HG03108 (cell line): ENCODE measurements at regions not wholly inside any gene's neighbourhood (a gene's known extent, or its start where the extent isn't known, plus 50 kb on each side); places are given as distances from the start of the nearest gene placed in this dataset.
"Not testable (repeated sequence)": the region's sequence is repeated elsewhere in the genome, so short reads cannot be mapped to it uniquely, and the experiment has no call there.

ENCODE experiments used
- ATAC-seq: cut with Tn5 transposase; IDR thresholded peaks from one replicate; pipeline ENCODE4 v1.9.1; 2021; ENCODE audit warnings: moderate library complexity; ENCODE audit not compliant: unreplicated experiment

DNA sequence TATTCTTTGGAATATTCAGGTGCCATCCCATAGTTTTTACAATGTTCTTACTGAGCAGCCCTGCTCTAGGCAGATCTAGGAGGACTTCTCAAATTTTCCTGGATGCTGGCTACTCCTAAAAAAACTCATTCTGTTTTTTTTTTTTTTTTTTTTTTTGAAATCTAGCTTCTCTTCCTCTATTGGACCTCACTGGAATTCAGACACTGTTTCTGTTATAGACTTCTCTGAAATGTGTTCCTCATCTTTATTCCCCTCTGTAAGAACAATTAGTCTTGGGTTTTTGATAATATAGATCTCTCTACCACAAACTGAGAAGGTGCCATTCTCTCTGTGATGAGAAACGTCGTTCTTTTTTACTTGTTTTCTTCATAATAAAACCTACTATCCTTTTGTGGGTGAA is 115.3 kb upstream of the CCND2 start:
- ATAC-seq: no peak

DNA sequence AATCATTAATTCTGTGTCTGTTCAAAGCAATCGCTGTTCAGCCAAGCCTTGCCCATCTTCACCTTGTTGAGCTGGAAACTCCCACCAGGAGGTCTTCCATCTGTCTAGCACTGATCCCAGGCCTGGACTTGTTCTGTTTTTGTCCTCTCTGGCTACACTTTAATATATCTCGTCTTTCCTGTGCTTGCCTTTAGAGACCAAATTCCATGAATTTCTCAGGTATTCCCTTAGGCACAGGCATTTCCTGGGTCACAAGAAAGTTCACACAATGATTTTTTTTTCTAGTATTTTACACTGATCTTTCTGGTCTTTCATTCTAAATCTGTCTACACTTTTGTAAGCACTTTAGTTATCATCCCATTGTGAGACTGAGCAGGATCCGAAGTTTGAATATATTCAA is 116.4 kb upstream of the CCND2 start:
- ATAC-seq: no peak

DNA sequence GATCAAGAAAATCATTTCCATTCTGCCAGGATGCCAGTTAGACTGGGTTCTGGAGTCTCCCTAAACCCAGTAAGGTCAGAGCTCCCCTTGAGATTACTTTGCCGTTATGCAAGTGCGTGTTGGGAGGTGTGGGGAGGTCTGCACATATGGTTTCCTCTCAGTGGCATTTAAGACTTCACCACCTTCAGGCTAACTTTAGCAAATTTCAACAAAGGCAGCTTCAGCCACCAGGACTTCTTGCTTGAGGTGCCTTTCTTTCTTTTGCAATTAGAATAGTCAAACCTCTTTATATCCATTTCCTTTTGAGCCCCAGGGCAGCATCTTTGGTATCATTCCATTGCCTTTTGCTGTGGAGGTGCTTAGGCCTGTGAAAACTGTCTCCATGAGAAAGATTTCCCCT is 117.2 kb upstream of the CCND2 start:
- no peak for ATAC-seq

DNA sequence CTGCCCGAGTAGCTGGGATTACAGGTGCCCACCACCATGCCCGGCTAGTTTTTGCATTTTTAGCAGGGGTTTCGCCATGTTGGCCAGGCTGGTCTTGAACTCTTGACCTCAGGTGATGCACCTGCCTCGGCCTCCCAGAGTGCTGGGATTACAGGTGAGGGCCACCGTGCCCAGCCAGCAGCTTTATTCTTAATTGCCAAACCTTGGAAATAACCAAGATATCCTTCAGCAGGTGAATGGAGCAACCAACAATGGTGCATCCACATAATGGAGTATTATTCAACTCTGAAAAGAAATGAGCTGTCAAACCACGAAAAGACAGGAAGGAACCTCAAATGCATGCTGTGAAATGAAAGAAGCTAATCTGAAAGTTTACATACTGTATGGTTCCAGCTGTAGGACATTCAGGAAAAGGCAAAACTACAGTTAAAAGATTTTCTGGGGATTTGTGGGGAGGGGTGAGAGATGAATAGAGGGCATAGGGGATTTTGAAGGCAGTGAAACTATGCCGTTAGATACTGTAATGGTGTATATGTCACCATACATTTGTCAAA is 118.8 kb upstream of the CCND2 start:
- ATAC-seq: no peak

DNA sequence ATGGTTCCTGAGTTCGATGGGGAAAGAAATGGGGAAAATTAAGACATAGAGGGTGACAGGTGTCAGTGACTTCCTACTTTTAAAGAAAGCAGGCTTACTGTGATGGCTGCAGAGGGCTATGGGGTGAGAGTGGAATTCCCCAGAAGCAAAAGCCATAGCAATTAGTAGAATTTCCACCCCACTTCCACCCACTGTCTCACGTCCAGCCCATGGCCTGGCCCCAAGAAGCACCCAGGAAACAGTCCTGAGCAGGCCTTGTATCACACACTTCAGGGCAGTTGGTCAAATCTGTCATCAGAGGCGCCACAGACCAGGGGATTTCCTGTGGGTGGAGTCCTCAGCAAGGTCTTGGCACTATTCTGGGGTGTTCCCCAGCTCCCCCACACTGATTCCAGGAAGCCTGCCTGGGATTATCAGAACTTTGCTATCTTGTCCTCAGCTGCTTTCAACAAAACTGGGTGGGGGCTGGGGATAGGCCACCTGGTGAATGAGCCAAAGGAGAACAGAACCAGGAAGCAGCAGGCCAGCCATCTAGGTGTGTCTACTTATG is 120.1 kb upstream of the CCND2 start:
- ATAC-seq: peak; percentile 76

DNA sequence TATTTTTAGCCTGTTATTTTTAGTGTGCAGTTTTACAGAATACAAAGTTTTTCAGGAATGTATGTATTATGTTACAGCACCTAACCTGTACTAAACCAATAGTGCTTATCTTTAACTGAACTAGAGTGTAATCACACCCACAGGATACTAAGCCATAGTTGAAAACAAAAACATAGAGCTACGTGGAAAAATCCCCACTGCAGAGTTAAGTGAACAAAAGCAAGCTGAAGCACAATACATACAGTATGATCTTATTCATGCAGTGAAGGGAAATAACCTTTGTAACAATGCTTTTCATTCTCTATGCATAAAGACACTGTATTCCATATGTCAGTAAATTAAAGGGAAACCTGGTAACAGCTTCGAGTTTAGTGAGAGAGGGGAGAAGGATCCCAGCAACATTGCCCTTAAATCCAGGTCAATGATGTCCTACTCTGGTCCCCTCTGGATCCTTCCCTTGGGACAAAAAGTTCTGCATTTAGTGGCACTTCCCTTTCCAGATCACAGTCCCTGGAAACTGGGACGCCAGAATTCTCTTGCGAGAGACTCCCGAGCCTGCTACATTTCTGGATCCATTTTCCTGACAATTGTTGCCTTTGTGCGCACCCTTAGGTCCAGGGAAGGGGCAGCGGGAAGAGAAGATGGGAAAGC is 121.3 kb upstream of the CCND2 start:
- no peak for ATAC-seq

DNA sequence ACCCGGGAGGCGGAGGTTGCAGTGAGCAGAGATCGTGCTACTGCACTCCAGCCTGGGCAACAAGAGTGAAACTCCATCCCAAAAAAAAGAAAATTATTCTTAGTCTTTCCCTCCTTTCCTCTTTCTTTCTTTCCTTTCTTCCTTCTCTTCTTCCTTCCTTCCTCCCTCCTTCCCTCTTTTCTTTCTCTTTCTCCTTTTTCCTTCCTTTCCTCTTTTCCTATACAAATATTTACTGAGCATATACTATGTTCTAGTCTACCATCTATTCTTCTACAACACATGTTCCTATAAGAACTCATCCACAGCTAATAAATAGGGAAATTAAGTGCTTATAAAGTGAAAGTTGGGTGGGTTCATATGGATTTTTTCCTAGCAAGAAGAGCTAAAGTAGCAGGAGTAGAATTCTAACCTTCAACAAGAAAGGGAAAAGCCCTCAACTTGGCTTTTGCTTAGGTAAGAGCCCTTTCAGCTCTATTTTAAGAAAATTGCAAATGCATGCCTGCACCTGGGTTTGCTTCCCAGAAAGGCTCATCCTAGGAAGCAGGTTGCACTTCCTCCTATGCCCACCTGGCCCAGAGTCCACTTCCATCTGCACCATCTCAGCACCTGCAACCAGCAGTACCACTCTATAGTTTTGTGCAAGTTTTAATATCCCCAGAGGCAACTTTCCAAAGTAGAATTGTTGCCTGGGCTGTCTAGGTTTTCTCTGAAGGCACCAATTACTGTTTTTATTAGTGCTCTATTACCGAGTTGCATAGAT is 122.0 kb upstream of the CCND2 start:
- no peak for ATAC-seq

DNA sequence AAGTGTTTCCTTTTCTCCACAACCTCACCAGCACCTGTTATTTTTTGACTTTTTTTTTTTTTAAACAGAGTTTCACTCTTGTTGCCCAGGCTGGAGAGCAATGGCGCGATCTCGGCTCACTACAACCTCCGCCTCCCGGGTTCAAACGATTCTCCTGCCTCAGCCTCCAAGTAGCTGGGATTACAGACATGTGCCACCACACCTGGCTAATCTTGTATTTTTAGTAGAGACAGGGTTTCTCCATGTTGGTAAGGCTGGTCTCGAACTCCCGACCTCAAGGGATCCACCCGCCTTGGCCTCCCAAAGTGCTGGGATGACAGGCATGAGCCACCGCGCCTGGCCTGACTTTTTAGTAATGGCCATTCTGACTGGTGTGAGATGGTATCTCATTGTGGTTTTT is 123.2 kb upstream of the CCND2 start:
- ATAC-seq: not testable (repeated sequence)

DNA sequence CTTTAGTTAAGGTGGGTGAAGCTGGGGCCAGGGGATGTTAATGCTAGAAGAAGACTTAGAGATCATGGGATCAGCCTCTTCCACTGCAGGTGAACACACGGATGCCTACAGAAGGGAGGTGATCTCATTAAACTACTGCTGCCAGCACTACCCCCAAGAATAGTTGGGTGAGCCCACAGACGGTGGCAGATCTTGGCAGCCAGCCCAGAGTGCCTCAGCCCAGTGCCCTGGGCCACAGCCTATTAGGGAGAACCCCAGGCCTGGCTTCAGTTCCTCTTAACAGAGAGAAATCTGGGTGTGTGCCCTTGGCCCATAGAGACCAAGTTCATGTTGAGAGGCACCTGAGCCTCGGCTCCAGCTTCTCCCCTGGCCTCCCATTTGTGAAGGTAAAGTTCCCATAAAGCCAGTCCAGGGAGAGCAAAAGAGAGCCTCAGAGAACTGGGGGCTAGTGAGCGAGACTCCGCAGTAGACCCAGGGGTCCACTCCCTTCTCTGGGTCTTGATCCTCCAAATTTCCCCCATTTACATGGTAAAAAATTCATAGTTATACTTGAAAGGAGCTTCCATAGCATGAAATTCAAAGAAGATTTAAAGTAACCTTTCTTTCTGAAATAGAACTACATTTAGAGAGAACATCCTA is 125.0 kb upstream of the CCND2 start:
- peak; percentile 60 for ATAC-seq

DNA sequence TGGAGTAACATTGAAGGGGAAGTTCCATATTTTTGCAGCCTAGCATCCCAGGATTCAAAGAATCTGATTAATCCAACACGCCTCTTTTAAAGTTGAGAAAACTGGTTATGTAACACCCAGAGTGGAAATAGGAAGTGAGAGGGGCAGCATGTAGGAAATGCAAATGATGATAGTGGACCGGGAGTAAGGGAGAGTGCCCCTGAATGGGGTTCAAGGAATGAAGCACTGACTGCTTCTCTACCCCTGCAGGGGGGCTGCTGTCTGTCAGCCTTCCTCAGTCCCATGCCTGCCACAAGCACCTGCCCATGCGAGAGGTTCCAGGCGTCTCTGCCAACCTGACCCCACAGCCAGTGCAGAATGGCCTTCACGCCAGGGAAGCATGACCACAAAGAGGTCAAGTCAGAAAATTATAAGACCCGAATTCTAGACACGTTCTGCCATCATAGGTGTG is 126.5 kb upstream of the CCND2 start:
- no peak for ATAC-seq

DNA sequence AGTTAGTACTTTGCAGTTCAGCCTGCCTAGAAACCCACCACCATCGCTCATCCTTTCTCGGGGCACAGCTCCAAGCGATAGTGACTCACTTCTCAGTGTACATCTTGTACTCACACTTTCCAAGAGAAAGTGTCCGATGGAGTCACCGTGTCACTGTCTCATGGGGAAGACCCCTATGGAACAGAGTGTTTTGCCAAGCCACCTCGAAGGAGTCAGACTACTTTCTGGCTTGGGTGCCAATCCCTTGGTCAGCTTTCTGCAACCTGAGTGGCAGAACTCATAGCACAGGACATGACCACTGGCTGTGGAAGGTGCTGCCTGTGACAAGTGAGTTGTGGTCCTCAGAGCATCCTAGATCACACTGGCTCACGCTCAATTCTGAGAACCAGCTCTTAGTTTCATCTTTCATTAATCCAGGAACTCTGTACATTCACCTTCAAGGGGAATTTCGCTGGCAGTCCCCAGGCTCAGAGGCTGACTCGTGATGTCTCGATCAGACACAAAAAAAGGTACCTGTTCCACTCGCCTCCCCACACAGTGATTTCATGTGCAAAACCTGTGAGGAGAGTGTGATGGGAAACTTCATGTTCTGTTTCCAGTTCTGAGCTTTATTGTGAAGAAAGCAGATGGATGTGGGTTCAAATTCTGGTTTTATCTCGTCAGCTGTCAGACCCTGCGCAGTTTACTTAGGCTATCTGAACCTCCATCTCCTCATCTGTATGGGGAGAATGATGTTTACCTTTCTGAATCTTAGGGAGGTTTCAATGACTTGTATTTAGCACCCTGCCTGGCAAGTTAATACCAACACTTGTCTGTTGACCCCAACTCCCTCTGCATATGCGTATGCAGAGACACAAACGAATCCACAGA is 127.3 kb upstream of the CCND2 start:
- no peak for ATAC-seq

DNA sequence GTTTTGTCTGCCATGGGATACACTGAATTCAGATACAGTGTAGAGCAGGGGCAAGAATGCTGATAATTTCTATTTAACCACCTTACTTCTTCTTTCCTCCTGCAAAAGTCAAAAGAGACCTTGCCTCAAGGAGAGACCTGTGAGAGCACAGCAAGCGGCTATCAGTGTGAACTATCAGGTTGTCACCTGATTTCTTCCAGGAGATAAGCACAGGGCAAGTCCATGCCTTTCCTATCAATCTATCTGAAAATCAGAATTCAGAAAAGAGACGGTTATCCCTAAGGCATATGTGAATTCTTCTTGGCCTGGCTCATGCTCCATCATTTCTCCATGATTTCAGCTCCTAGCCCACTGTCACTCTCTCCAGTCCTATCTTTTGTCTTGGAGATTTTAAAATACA is 128.9 kb upstream of the CCND2 start:
- ATAC-seq: no peak

DNA sequence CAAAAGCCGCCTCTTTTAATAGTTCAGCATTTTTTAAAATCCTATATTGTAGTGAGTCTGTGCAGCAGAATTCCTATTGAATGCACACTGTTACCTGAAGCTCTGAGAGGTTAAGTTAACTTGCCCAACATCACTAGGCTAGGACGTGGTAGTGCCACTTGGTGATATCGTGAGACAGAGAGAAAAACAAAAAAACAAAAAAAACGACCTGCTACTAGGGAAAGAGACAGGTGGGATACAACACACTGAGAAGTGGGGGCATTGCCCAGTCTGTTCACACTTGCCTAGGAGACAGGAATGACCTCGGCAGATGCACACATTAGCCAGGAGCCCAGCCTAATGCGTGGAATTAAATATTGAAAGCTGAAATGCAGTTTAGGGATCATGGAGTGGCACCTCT is 129.7 kb upstream of the CCND2 start:
- ATAC-seq: no peak

DNA sequence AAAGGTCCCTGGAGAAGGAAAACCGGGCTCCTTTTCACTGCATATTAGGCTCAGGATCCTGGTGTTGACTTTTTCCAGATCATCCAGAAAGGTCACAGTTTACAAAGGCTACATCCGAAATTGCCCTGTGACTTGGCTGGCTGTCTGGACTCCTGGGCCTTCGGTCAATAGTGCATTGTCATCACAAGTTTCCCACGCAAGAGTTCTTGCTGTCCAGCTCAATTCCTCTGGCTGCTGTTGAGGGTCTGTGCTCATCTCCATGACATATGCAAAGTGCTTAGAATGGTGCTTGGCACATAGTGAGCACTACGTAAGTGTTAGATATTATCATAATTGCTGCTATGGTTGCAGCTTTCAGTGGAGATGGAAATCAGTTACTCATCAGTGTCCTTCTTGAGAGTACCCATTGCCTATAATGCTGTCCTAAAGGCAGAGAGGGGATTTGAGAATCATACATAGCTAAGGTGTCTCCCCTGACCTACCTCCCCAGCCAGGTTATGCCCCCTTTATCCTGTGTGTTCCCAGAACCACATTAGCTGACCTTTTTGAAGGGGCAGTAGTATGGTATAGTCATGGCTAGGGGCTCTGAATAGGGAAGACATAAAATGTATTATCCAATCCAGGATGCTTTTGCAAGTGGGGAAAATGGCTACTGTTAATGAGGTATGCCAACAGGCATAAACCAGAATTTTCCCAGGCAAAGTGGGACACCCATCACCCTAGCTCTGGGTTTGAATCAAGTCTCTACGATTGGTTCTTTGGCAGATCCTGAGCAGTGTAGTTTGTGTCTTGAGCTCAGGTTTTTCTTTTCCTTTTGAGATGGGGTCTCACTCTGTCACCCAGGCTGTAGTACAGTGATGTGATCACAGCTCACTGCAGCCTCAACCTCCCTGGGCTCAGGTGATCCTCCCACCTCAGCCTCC is 132.0 kb upstream of the CCND2 start:
- ATAC-seq: no peak

DNA sequence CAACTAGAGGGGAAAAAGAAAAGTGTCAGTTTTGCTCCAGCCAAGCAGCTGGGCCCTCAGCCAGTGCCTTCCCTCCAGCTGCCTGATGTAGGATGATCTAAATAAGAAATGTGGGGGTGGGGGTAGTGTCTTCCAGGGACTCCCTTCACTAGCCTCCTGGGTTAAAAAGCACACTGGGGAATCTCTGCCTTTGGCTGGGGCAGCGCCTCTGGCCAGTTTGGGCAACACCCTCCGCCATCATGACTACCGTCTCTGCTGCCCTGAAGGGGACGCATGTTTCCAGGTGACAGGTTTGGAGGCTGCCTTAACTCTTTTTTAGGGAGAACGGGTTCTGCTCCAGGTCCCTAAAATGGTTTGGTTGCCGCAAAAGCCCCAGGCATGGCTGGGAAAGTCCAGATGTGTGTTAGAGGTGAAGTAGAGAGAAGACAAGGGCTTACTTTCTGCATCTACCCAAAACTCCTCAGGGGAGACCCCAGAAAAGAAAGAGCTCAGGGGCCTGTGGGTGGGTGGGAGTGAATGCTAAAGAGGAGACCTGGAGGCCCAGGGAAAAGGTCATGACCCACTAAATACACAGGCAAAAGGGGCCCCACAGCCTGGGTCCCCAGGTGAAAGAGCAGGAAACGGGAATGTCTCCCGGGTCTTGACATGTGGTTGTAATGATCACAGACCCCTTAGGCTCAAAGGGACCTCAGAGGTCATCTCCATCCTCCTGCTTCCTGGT is 132.8 kb upstream of the CCND2 start:
- ATAC-seq: no peak

DNA sequence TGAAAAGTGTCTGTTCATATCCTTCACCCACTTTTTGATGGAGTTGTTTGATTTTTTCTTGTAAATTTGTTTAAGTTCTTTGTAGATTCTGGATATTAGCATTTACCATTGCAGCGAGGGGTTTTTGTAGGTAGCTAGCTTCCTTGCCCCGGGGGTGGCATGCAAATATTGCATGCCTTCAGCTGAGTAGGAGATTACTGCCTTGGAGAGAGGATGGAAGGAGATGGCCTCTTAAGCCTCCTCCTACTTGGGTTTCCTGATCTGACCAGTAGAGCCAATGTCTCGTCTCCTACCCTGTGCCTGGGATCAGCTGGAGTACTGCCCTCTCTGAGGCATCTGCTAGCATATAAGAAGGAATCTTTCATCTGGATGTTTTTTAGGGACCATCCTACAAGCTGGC is 134.4 kb upstream of the CCND2 start:
- no peak for ATAC-seq

DNA sequence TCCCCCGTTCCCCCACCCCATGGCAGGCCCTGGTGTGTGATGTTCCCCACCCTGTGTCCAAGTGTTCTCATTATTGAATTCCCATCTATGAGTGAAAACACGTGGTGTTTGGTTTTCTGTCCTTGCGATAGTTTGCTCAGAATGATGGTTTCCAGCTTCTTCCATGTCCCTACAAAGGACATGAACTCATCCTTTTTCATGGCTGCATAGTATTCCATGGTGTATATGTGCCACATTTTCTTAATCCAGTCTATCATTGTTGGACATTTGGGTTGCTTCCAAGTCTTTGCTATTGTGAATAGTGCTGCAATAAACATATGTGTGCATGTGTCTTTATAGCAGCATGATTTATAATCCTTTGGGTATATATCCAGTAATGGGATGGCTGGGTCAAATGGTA is 135.0 kb upstream of the CCND2 start:
- not testable (repeated sequence) for ATAC-seq

DNA sequence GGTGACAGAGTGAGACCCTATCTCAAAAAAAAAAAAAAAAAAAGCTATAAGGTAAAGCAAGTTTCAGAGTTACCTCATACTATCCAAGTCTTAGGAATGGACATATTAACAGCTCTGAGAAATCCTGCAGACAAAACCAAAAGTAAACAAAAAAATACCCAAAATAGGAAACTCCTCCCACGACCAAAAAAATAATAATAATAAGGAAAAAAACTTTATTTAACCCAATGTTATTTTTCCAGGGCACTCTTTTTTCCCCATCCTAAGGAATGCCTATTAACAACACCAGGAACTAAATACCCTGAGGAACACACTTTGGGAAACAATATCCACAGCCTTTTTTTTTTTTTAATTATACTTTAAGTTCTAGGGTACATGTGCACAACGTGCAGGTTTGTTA is 135.5 kb upstream of the CCND2 start:
- no peak for ATAC-seq

DNA sequence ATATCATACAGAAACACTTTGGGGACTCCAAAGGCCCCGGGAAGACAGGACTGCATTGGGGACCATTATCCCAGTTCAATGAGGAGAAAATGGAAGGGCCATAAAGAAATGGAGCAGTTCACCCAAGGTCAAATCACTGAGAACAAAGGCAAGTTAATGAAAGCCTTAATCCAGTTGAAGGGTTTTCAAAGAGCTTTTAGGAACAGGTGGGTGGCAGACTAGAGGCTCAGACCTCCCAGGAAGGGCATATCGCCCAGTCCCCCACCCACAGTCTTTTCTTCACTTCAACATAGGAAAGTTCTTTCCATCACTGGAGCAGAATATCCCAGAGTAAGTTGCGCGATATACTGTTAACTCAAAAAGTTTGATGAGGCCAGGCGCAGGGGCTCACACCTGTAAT is 136.1 kb upstream of the CCND2 start:
- ATAC-seq: no peak
